AG09319 (cell line): ENCODE measurements at regions not wholly inside any gene's neighbourhood (a gene's known extent, or its start where the extent isn't known, plus 50 kb on each side); places are given as distances from the start of the nearest gene placed in this dataset.

ENCODE experiments used
- DNase-seq: peaks from one replicate; pipeline ENCODE4 v3.0.0-alpha.2; 2010; ENCODE audit warnings: low read depth; ENCODE audit errors: extremely low read depth
- TF ChIP-seq, protein P1 (sequence below): IDR thresholded peaks from 2 replicates; pipeline ENCODE4 v1.5.1; 2011; ENCODE audit warnings: low read depth, mild to moderate bottlenecking, inconsistent platforms, low read length, moderate library complexity

DNA sequence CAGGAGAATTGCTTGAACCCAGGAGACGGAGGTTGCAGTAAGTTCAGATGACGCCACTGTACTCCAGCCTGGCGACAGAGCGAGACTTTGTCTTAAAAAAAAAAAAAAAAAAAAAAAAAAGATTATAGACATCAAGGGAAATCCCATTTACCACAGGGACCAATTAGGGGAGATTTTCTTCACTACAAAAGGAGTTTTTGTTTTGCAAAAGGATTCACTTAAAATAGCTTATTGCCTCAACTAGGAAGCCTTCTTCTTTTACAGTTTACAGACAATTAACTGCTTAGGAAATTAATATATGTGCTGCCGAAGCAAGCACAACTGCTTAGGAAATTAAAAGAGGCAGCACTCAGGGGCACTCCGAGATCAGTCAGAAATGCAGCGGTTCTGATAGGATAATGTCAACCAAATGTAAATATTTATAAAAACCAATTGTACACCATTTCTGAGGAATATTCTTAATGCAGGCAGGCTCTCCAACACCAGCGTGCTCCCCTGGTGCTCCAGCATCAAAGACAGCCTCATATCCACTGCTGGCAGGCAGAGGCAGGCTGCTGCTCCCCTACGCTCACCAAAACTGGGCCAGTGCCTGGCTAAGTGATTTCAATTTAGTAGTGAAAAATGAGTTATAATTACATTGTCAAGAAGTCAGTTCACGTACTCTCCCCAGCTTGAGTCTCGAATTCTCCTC is 107.9 kb upstream of the RAB4A start:
- DNase-seq, result no peak

DNA sequence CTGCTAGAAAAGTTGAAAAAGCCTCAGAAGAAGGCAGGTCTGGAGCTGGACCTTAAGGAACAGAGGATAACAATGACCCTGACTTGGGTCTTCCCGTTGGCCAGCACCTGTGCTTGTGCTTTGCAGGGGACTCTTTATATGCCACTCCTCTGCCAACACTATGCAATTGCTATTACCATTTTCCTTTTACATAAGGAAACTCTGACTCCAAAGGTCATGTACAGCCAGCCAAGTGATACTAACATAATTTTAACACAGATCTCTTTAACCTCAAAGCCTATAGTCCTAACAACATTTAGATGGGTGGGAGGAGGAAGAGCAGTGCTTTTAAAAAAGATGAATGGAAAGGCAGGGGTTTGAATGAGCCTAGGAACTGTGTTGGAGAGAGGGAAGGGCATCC is 106.6 kb upstream of the RAB4A start:
- DNase-seq, result no peak
- TF ChIP-seq, protein P1, sequence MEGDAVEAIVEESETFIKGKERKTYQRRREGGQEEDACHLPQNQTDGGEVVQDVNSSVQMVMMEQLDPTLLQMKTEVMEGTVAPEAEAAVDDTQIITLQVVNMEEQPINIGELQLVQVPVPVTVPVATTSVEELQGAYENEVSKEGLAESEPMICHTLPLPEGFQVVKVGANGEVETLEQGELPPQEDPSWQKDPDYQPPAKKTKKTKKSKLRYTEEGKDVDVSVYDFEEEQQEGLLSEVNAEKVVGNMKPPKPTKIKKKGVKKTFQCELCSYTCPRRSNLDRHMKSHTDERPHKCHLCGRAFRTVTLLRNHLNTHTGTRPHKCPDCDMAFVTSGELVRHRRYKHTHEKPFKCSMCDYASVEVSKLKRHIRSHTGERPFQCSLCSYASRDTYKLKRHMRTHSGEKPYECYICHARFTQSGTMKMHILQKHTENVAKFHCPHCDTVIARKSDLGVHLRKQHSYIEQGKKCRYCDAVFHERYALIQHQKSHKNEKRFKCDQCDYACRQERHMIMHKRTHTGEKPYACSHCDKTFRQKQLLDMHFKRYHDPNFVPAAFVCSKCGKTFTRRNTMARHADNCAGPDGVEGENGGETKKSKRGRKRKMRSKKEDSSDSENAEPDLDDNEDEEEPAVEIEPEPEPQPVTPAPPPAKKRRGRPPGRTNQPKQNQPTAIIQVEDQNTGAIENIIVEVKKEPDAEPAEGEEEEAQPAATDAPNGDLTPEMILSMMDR, result no peak

More for the DNA sequence above, 107.9 kb upstream of the RAB4A start:
- TF ChIP-seq, protein P1, result no peak

DNA sequence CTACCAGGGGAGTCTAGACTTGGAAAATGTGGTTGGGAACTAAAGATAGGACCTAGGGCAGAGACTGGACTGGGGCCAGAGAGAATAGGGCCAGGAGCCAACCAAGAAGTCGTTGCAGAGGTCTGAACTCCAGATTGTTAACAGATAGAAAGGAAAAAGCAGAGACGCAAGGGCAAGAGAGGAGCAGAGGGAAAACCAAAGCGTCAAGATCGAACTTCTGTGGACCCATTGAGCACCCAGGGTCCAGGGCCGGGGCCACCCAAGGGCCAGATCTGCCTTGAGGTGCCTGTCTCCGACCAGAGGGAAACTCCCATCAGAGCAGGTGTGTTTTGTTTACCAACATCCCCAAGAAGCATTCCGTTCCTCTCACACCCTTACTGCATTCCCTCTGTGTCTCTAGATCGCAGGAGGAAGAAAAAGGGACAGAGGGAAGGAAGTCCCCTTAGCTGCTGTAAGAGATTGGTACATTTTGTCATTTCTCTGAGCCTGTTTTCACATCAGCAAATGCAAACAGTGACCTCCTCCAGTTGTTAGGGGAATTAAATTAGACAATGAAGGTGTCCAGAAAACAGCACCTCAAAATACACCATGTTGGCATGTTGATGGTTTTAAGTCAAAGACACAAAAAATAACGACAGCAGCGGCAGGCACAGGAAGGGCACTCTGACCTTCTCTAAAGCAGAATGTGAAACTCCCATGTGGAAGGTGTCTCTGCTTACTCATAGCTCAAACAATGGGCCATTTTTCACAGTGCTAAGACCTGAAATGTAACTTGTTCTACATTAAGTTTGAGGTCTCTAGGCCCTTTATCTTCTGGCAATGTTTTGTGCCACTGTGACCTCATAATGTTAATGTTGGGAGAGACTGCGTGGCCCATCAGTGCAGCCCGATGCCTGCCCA is 105.8 kb upstream of the RAB4A start:
- DNase-seq, result no peak
- TF ChIP-seq, protein P1, result no peak

DNA sequence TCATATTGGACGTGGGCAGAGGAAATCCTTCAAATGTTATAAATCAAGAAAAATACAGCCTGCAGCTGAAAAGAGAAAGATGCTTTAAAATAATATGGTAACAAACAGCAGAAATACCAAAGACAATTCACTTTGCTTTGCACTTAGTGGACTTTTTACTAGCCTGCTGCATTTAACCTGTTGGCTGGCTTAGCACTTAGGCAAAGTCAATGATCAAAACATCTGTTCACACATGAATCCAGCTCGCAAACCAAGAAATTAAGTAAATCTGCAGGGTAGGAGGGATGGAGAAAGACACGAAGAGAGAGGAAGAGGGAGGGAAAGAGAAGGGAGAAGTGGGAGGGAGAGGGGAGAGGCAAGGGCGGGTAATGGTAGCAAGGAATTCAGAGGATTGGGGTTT is 103.6 kb upstream of the RAB4A start:
- TF ChIP-seq, protein P1, result no peak
- no peak for DNase-seq

DNA sequence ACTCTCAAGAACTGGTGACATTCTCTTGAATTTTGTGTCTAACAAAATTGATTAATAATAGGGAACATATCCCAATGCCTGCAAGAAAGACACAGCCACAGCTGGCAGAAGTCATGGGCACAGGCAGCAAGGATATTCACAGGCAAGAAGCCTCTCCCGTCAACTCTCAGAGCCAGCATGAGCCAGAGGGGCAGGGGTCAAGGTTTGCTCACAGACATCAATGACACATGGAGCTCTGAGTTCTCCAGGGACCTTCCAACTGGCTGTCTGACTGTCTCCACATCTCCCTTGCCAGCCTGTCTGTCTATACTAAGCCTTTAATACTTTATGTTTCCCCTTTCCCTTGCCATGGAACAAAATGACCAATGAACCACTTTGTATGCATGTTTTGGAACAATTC is 101.5 kb upstream of the RAB4A start:
- TF ChIP-seq, protein P1, result no peak
- no peak for DNase-seq

DNA sequence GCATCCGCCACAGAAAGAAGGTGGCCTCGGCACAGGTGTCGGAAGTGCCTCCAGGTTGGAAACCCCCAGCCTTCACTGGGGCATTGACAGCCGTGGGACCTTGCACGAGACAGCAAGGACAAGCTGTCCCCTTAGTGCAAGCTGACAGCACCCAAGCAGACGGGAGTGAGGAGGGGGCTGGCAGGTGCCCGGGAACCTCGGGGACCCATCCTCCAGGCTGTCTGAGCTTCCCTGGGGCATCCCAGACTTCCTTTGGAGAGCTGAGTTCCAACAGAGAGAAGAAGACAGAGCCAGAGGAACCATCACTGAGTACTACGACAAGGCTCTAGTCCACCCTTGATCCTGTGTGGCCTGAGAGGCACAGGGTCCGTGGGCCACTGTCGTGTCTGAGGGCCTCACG is 100.6 kb upstream of the RAB4A start:
- TF ChIP-seq, protein P1, result no peak
- DNase-seq, result no peak
